H1 (cell line): ENCODE measurements at regions not wholly inside any gene's neighbourhood (a gene's known extent, or its start where the extent isn't known, plus 50 kb on each side); places are given as distances from the start of the nearest gene placed in this dataset.

Experiments used
- CTCF ChIA-PET: fragments of 300-600 bp; sonication (Branson Sonifier 250); formaldehyde crosslinking; loops from one replicate; lab custom pipeline; 2021; ENCODE audit not compliant: partially characterized antibody; lab: Charles Lee
- POLR2A ChIA-PET: fragments of 300-600 bp; sonication (Branson Sonifier 250); formaldehyde crosslinking; loops from one replicate; lab custom pipeline; 2021; ENCODE audit warnings: inconsistent platforms; ENCODE audit not compliant: partially characterized antibody; lab: Charles Lee
- DNase-seq, 2 experiments: peaks; one replicate each; pipeline versions ENCODE4 v3.0.0 to v3.0.0-alpha.2; 2010 to 2022; ENCODE audit warnings: low spot score in 2 of 2, low read depth in 1 of 2, mixed read lengths in 1 of 2
- FAIRE-seq: peaks from 2 replicates; lab custom pipeline; 2011; peaks lifted over from hg19 to GRCh38; lab: Jason Lieb, UNC
- H2AFZ ChIP-seq: 2 replicates; pipeline ENCODE4 v1.8.1; 2012; ENCODE audit warnings: low read length, inconsistent platforms
- H2AK5ac ChIP-seq: 2 replicates; pipeline ENCODE4 v1.6.1; 2013; ENCODE audit warnings: low read depth, low read length
- H2BK120ac ChIP-seq: replicated peaks from 2 replicates; pipeline ENCODE3; 2013; ENCODE audit warnings: low read depth, low read length, inconsistent platforms
- H2BK12ac ChIP-seq: 2 replicates; pipeline ENCODE4 v1.6.1; 2013; ENCODE audit warnings: low read depth, low read length
- H2BK15ac ChIP-seq: 2 replicates; pipeline ENCODE4 v1.6.1; 2013; ENCODE audit warnings: low read length
- H2BK20ac ChIP-seq: 2 replicates; pipeline ENCODE4 v1.6.1; 2013; ENCODE audit warnings: low read length
- H2BK5ac ChIP-seq: 2 replicates; pipeline ENCODE4 v1.6.1; 2013; ENCODE audit warnings: low read depth, low read length
- H3K14ac ChIP-seq: 2 replicates; pipeline ENCODE4 v1.6.1; 2013; ENCODE audit warnings: inconsistent platforms; ENCODE audit not compliant: insufficient read length
- H3K18ac ChIP-seq: 2 replicates; pipeline ENCODE4 v1.6.1; 2013; ENCODE audit warnings: low read length; ENCODE audit errors: extremely low read depth
- H3K23ac ChIP-seq: 2 replicates; pipeline ENCODE4 v1.6.1; 2013; ENCODE audit warnings: inconsistent platforms; ENCODE audit not compliant: insufficient read length
- H3K23me2 ChIP-seq: 2 replicates; pipeline ENCODE4 v1.6.1; 2013; ENCODE audit warnings: low read depth, low read length
- H3K27ac ChIP-seq: 2 replicates; pipeline ENCODE4 v1.6.1; 2011; ENCODE audit warnings: low read depth, low read length, inconsistent platforms
- H3K27me3 ChIP-seq, 4 experiments: replicated peaks in 1 of 4; 1 replicate in 1 of 4; 2 replicates in 3 of 4; pipeline versions ENCODE4 v1.6.1 to v1.8.1; 2011 to 2013; ENCODE audit warnings: low read length in 3 of 4, mild to moderate bottlenecking in 3 of 4, inconsistent platforms in 2 of 4, mixed read lengths in 2 of 4, moderate library complexity in 1 of 4; ENCODE audit not compliant: control insufficient read depth in 3 of 4, insufficient read depth in 3 of 4; ENCODE audit errors: extremely low read depth in 1 of 4
- H3K36me3 ChIP-seq, 4 experiments: 2 replicates each; pipeline versions ENCODE4 v1.6.1 to v1.8.1; 2011 to 2013; ENCODE audit warnings: mild to moderate bottlenecking in 4 of 4, low read length in 3 of 4, moderate library complexity in 2 of 4, control low read depth in 1 of 4, inconsistent platforms in 1 of 4; ENCODE audit not compliant: insufficient read depth in 4 of 4, control insufficient read depth in 2 of 4
- H3K4ac ChIP-seq: replicated peaks from 2 replicates; pipeline ENCODE3; 2013; ENCODE audit warnings: low read length, low read depth, mixed read lengths, inconsistent platforms; ENCODE audit not compliant: insufficient read length
- H3K4me1 ChIP-seq, 4 experiments: replicated peaks in 1 of 4; 1 replicate in 1 of 4; 2 replicates in 3 of 4; pipeline versions ENCODE4 v1.6.1 to v1.8.1; 2011 to 2013; ENCODE audit warnings: low read length in 3 of 4, inconsistent platforms in 2 of 4, mixed read lengths in 1 of 4; ENCODE audit not compliant: insufficient read depth in 4 of 4, control insufficient read depth in 3 of 4
- H3K4me2 ChIP-seq, 2 experiments: 2 replicates each; pipeline versions ENCODE4 v1.6.1 to v1.8.1; 2011 to 2013; ENCODE audit warnings: low read depth in 2 of 2, low read length in 2 of 2, control low read depth in 1 of 2, inconsistent platforms in 1 of 2, mild to moderate bottlenecking in 1 of 2; ENCODE audit not compliant: insufficient read depth in 1 of 2
- H3K4me3 ChIP-seq, 4 experiments: fragments of 200-600, 300-600 bp in 1 of 4; sonication (generic), shearing (Covaris generic), sonication (Bioruptor Twin) in 1 of 4; 2 replicates each; pipeline versions ENCODE4 v1.5.1 to v1.8.1; 2011 to 2016; ENCODE audit warnings: low read length in 4 of 4, low read depth in 3 of 4, control low read depth in 2 of 4, inconsistent platforms in 2 of 4, mild to moderate bottlenecking in 2 of 4, mixed read lengths in 1 of 4, moderate library complexity in 1 of 4; ENCODE audit not compliant: insufficient read depth in 2 of 4; ENCODE audit errors: extremely low read depth in 1 of 4
- H3K56ac ChIP-seq: replicated peaks from 2 replicates; pipeline ENCODE3; 2013; ENCODE audit warnings: low read depth, mild to moderate bottlenecking, mixed read lengths, low read length, inconsistent platforms; ENCODE audit not compliant: insufficient read length
- H3K79me1 ChIP-seq: 2 replicates; pipeline ENCODE4 v1.6.1; 2013; ENCODE audit warnings: low read depth, low read length, control low read depth
- H3K79me2 ChIP-seq, 2 experiments: 2 replicates each; pipeline versions ENCODE4 v1.6.1 to v1.8.1; 2012 to 2013; ENCODE audit warnings: low read length in 2 of 2, mild to moderate bottlenecking in 2 of 2, inconsistent platforms in 1 of 2; ENCODE audit not compliant: insufficient read depth in 2 of 2, control insufficient read depth in 1 of 2
- H3K9ac ChIP-seq, 4 experiments: replicated peaks in 1 of 4; 1 replicate in 1 of 4; 2 replicates in 3 of 4; pipeline versions ENCODE4 v1.6.1 to v1.8.1; 2011 to 2013; ENCODE audit warnings: low read depth in 3 of 4, low read length in 3 of 4, control low read depth in 2 of 4, mild to moderate bottlenecking in 2 of 4, moderate library complexity in 2 of 4, inconsistent platforms in 1 of 4; ENCODE audit errors: extremely low read depth in 1 of 4
- H3K9me3 ChIP-seq, 2 experiments: 2 replicates each; pipeline versions ENCODE4 v1.6.1 to v1.8.1; 2012 to 2013; ENCODE audit warnings: mild to moderate bottlenecking in 2 of 2, moderate library complexity in 2 of 2, control low read depth in 1 of 2, inconsistent platforms in 1 of 2, low read depth in 1 of 2, low read length in 1 of 2, mixed read lengths in 1 of 2; ENCODE audit not compliant: insufficient read depth in 2 of 2
- H4K20me1 ChIP-seq, 2 experiments: replicated peaks in 1 of 2; 2 replicates each; pipeline versions ENCODE3 to v1.8.1; 2011 to 2013; ENCODE audit warnings: inconsistent platforms in 2 of 2, low read length in 2 of 2, mild to moderate bottlenecking in 1 of 2; ENCODE audit not compliant: insufficient read depth in 2 of 2, control insufficient read depth in 1 of 2
- H4K5ac ChIP-seq: 2 replicates; pipeline ENCODE4 v1.6.1; 2013; ENCODE audit warnings: low read length, low read depth, mixed read lengths, inconsistent platforms; ENCODE audit not compliant: insufficient read length
- H4K8ac ChIP-seq: 2 replicates; pipeline ENCODE4 v1.8.0; 2013; ENCODE audit warnings: mild to moderate bottlenecking, moderate library complexity, low read length, inconsistent platforms; ENCODE audit not compliant: insufficient read depth; ENCODE audit errors: extremely low read depth
- H4K91ac ChIP-seq: replicated peaks from 2 replicates; pipeline ENCODE3; 2013; ENCODE audit warnings: low read length, mixed read lengths, inconsistent platforms; ENCODE audit not compliant: insufficient read length
- CREB1 ChIP-seq: IDR thresholded peaks from 2 replicates; pipeline ENCODE4 v1.6.1; 2012; ENCODE audit warnings: inconsistent platforms
- KDM4A ChIP-seq: IDR thresholded peaks from one replicate; pipeline ENCODE4 v1.7.1; 2012; ENCODE audit warnings: low read depth, mild to moderate bottlenecking, moderate library complexity, low read length, inconsistent platforms; ENCODE audit not compliant: severe bottlenecking
- WGBS, 2 experiments: shearing (Covaris generic) in 1 of 2; methylation state at CpG; one replicate each; pipeline versions ENCODE4 v1.1.6 to v1.1.7; 2013 to 2015; ENCODE audit warnings: low lambda C conversion rate in 2 of 2, mixed read lengths in 2 of 2, inconsistent platforms in 1 of 2, low coverage in 1 of 2, missing lambda C conversion rate in 1 of 2; ENCODE audit not compliant: insufficient replicate concordance in 2 of 2, insufficient coverage in 1 of 2, insufficient read length in 1 of 2; ENCODE audit errors: extremely low coverage in 1 of 2, missing lambda C conversion rate in 1 of 2; 5-methylcytosine and 5-hydroxymethylcytosine counted together

GRCh38 chr9:108688051-108688450 lies 167.7 kb downstream of the ACTL7B start:
- Histone ChIP-seq H3K23me2 (no peaks in the 10 kb centered on the region), H4K8ac (no peak overlapping the region), H4K20me1 (no peaks in the 10 kb centered on the region), H2AFZ (no peak overlapping the region), H2BK15ac (no peak overlapping the region), H2BK120ac (no peak overlapping the region), H2BK12ac (no peak overlapping the region), H3K4me2 (no peak overlapping the region), H3K23ac (no peak overlapping the region), H2AK5ac (no peak overlapping the region), H4K91ac (no peak overlapping the region), H3K4me1 (no peaks in the 10 kb centered on the region; a peak in 1 of 7 replicates), H3K4me3 (no peak overlapping the region), H3K79me2 (no peaks in the 10 kb centered on the region), H3K27ac (no peak overlapping the region), H3K9ac (no peak overlapping the region), H3K18ac (no peak overlapping the region), H3K79me1 (no peaks in the 10 kb centered on the region), H3K27me3 (no peaks in the 10 kb centered on the region), H2BK5ac (no peak overlapping the region), H3K4ac (no peak overlapping the region), H3K56ac (no peak overlapping the region), H3K14ac (no peak overlapping the region), H3K9me3 (peaks cover 0 to 16% of the 10 kb centered on the region in 2 experiments; a peak in 2 of 4 replicates), H2BK20ac (no peak overlapping the region), H3K36me3 (no peaks in the 10 kb centered on the region), H4K5ac (no peak overlapping the region)
- TF ChIP-seq KDM4A (no peak), CREB1 (no peak)
- POLR2A ChIA-PET, result no interaction called here
- CTCF ChIA-PET, result no interaction called here
- FAIRE-seq (no peak), DNase-seq (no peak)
- WGBS, 2 experiments, result 97% methylated on average over 3 of the region's 3 CpGs; no CpG with 5 or more reads in 1 of the 2 experiments
